Raji (cell line): ENCODE measurements at regions not wholly inside any gene's neighbourhood (a gene's known extent, or its start where the extent isn't known, plus 50 kb on each side); places are given as distances from the start of the nearest gene placed in this dataset.

Experiments
- POLR2A ChIP-seq: IDR thresholded peaks from 2 replicates; pipeline ENCODE4 v1.6.1; 2011; ENCODE audit warnings: low read depth, low read length, control low read depth; ENCODE audit not compliant: insufficient read depth

DNA sequence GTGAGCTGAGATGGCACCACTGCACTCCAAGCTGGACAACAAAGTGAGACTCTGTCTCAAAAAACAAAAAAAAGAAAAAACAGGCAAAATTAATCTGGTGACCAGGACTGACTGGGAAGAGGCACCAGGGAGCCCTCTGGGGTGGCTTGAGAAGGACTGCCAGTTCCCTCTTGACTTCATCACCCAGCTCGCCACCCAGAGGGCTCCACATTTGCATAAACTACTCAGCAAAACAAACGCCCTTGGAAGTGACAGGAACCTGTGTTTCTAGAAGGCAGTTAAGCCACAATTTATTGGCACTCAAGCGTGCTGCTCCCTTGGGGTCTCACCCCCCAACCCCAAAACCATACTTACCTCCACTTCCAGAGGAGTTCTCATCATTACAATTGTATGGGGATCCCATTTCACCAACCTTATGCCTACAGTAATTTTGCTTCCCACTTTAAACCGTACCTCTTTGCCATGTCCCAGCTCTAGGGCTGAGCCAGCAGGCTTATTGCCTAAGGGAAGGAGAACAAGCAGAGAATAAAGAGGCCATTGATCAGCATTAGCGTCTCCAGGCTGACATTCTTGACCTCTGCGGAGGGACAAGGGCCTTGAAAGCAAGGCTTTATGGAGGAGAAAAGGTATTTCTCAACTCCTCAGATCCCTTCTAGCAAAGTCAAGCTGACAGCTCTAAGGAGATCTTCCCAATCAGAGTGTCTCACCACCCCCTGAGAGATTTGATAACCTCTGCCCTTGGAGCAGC lies 357.4 kb downstream of the SHQ1 start:
- no peak for TF ChIP-seq POLR2A

DNA sequence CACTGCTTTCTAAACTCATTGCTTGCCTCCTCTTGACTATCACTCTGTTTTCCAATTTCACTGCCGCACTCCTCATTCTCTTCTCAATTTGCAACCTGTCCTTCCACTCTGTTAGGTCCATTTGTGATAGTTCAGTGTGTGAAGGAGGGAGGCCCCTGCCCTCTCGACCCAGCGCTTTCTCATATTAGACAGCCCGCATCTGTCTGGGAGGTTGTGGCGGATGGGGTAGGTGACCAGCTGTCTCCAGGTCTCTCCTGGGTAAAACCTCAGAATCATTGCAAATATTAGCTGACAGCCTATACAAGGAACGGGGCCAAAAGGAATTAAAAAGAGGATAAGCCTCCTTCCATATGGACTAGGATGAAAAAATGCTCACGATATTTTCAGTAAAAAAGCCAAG lies 358.3 kb downstream of the SHQ1 start:
- TF ChIP-seq POLR2A, result no peak

DNA sequence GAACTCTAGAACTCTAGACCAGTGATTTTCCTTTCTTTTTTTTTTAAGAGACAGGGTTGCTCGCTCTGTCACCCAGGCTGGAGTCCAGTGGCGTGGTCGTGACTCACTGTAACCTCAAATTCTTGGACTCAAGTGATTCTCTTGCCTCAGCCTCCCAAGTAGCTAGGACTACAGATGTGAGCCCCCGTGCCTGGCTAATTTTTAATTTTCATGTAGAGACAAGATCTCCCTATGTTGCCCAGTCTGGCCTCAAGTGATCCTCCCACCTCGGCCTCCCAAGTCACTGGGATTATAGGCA lies 359.6 kb downstream of the SHQ1 start:
- TF ChIP-seq POLR2A, result no peak

DNA sequence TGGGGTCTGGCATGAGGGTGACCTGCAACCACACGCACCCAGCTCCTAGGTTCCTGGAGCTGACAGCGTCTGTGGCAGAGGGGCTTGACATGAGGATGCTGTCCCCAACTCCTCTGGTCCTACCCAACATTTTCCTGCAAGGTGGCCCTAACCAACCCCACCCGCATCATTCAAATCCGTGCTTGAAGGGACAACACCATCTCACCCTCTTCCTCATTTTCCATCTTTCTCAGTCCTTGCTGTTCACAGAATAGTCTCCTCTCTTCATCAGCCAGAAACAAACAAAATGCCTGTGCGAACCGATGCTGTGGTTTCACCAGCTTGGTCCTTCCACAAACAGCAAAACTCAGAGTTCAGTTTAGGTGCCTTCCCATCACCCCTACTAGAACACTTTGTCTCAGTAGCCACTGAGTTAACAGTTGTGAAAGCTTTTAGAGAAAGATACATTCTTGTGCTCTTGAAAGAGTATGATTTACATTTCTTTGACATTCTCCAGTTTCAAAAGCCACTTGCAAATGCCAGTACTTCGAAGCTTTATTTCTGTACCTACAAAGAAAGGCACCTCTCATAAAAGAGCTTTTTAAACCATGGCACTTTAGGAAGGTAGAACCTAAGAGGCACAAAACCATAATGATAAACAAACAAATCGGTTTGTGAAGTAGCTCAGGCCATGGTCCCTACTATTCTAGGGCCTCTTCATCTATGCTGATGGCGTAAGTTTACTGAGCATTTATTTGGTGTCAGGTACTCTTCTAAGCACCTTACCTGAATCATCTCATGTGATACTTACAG lies 360.1 kb downstream of the SHQ1 start:
- no peak for TF ChIP-seq POLR2A

- no peak for TF ChIP-seq POLR2A
Observed at GRCh38 chr3:72487078-72487765, 361.0 kb downstream of the SHQ1 start.

DNA sequence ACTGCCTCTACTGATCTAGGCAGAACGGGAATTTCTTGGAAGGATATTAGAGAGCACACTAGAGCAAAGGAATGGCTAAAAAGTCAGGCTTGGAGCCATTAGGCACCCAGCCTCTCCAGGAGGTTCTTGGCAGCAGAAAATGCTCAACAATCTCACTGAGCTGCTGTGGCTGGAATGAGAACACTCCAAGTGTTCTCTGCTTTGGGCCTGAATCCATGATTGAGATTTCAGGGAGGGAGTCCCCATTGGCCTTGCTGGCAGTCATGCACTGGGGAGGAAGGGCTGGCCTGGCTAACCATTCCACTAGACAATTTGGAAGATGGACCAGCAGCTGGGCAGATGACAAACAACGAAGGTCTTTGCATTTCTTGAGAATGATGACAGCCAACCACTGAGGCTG lies 362.6 kb downstream of the SHQ1 start:
- TF ChIP-seq POLR2A, result no peak

GRCh38 chr3:72483554-72484104 lies 364.6 kb downstream of the SHQ1 start:
- TF ChIP-seq POLR2A, result no peak

GRCh38 chr3:72482589-72483321 lies 365.5 kb downstream of the SHQ1 start:
- no peak for TF ChIP-seq POLR2A

DNA sequence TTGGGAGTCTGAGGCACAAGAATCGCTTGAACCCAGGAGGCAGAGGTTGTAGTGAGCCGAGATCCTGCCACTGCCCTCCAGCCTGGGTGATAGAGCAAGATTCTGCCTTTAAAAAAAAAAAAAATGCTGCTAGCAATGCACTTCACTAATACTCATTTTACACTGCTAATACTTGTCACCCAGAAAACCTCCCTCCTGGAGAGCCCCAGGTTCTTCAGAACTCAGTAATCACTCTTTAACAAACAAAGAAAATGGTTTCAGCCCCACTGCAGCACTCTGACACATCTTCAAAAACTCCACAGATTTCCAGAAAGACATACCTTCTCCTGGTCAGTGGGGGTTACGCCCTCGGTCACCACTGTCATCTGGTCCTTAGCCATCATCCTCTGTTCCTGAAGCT lies 366.7 kb downstream of the SHQ1 start:
- no peak for TF ChIP-seq POLR2A

DNA sequence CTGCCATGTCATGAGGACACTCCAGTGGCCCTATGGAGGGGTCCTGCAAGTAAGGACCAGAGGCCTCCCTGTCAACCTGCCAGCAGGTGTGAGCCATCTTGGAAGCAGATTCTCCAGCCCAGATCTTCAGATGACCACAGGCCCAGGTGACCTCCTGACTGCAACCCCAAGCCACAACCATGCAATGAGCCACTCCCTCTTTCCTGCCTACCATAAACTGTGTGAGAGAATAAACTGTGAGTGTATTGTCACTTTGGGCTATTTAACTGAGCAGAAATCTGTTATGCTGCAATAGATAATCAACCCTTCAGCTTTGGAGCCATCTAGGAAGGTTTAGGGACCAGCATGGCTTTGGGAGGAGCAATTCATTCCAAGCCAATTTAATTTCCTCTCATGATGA lies 367.9 kb downstream of the SHQ1 start:
- no peak for TF ChIP-seq POLR2A

DNA sequence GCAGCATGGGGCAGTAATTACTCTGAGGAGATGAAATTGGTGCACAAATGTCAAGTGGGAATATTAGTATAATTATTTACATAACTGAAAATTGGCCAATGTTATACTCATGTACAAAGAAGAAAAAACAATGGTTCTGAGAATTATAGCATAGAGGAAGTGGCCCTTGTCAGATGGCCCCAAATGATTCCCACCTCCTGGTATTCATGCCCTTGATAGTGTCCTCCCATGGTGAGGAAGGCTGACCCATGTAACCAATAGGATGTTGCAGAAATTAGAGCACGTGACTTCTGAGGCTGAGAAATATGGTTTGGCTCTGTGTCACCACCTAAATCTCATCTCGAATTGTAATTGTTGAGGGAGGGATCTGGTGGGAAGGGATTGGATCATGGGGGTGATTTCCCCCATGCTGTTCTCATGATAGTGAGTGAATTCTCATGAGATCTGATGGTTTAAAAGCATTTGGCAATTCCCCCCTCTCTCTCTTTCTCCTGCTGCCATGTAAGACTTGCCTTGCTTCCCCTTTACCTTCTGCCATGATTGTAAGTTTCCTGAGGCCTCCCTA lies 368.5 kb downstream of the SHQ1 start:
- no peak for TF ChIP-seq POLR2A

DNA sequence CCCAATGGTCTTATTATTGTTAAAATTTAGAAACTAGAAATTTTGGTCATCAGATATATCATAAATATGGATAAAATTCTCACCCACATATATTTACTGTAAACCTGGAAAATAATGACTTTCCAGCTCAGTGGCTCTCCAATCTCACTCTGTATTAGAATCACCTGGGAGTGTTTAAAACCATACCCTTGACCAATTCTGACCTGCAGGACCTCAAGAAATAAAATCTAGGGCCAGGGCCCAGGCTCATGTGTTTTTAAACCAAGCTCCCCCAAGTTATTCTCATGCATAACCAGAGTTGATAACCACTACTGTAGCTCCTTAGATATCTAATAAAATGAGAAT lies 372.1 kb downstream of the SHQ1 start:
- no peak for TF ChIP-seq POLR2A

DNA sequence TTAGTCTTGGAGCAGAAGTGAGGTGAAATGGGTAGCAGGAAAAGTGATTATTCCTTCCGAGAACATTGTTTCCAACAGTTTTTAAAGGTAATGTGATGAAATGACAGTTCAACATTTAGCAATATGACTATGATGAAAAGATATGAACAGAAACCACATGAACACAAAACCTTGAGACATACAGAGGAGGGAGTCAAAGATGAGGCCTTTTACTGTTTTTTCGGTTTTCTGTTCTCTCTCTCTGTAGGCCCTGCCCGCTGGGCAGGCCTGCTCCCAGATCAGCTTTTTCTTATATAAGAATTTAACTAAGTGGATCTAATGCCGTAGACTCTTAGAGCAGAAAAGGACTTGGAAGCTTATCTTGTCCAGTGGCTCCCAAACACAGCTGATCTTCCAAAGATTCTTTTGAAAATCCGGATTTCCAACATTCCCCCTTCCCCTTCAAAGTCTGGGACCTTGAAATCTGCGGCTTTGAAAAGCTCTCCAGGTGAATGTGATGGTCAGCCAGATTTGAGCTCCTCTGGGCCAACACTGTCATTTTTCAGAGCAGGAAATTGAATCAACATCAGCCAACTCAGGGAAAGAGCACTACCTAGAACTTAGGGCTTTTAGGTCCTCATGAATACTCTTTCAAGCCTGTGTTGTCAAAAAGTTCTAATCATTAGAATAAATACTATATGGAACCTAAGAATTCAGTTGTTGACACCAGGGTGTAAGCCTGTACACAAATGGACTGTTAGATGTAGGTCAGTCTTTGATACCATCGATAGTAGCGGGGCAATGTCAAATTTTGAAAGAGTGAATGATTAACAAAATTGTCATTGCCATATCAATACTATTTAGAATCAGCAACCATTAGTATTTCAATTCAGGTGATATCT lies 372.7 kb downstream of the SHQ1 start:
- TF ChIP-seq POLR2A, result no peak

DNA sequence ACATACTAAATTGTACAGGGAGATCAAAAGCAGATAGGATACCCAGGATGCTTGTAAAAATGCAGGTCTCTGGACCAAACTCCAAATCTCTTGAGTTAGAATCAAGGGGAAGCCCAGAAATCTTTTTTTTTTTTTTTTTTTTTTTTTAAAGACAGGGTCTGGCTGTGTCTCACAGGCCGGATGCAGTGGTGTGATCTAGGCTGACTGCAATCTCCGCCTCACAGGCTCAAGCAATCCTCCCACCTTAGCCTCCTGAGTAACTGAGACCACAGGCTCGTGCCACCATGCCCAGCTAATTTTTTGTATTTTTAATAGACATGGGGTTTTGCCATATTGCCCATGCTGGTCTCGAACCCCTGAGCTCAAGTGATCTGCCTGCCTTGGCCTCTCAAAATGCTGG lies 373.5 kb downstream of the SHQ1 start:
- TF ChIP-seq POLR2A, result no peak
